ENCODE measurements at regions not wholly inside any gene's neighbourhood (a gene's known extent, or its start where the extent isn't known, plus 50 kb on each side); places are given as distances from the start of the nearest gene placed in this dataset.
"Not testable (repeated sequence)": the region's sequence is repeated elsewhere in the genome, so short reads cannot be mapped to it uniquely, and the experiment has no call there.

DNA sequence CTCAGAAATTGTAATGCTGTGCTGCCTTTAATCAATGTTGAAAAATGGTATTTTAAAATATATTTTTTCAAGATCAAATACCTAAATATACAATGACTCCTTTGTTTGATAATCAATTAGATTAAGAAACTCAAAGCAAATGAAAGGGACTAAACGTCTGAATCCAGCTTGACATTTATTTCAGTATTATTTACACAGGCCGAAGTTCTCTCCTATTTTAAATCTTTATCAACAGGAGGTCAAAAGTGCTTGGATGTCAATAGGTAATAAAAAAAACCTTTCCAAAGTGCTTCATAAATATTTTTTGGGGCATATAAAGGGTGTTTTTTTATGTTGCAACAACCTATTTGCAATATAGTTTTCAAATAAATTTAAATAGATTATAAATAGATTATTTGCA is 1201.7 kb upstream of the SLC39A10 start:
- no peak for DNase-seq

GRCh38 chr2:194452504-194452903 is 1204.5 kb upstream of the SLC39A10 start:
- DNase-seq: no peak

GRCh38 chr2:194445226-194445625 is 1211.8 kb upstream of the SLC39A10 start:
- no peak for DNase-seq

DNA sequence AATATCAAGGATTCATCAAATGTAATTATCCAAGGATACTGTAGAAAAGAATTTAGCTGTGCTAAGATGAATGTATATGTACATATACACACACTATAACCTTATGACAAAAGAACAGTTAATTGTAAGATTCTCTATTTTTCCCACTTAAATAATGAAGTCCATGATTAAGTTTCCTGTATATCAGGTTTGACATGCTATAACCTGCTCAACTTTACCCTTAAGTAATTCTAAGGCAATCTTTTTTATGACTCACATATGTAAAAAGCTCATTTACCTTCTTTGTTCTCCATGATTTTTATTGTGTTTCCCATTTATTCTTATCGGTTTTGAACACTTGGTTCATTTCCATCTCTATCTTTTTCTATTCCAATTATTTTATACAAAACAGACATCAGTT is 1213.1 kb upstream of the SLC39A10 start:
- DNase-seq: no peak

DNA sequence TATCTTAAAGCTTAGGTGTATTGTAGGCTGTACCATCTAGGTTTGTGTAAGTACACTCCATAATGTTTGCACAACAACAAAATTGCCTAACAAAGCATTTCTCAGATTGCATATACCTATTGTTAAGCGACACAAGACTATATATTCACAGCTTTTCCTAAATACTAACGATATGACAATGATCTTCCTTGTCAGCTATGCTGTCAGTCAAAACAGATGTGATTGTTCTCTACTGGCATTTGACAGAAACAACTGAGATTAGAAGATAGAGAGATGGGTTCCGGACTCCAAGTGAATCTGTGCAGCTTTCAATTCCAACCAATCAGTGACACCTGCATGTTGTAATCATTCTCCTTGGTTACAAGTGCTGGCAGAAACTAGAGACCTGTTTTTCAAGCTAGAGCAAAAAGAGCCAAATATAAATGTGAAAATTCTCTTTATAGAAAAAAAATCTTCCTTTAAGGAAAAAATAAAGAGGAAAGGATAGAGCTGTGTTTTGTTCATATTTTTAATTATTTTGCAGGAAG is 1232.3 kb upstream of the SLC39A10 start:
- no peak for DNase-seq

GRCh38 chr2:194411221-194411620 is 1245.8 kb upstream of the SLC39A10 start:
- no peak for DNase-seq

- DNase-seq: no peak
Observed at GRCh38 chr2:194395818-194396217, 1261.2 kb upstream of the SLC39A10 start.

GRCh38 chr2:194385376-194385775 is 1271.7 kb upstream of the SLC39A10 start:
- no peak for DNase-seq

DNA sequence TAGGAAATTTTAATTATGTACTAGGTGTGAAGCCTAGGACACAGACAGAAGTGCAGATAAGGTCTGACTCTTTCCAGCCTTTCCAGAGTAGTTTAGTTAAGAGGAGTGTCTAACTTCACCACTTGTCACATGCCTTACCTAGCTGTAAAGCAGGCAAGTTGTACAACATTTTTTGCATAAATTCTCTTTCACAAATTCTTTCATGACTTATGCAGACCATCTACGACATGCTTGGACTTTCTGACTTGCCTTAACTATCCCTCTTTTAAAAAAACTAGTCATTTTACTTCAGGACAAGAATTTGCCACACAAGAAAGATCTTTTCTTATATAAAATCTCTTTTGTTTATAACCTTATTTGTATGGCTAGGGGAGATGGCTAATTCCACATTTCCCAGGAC is 1273.6 kb upstream of the SLC39A10 start:
- no peak for DNase-seq

GRCh38 chr2:194382221-194382620 is 1274.8 kb upstream of the SLC39A10 start:
- DNase-seq: no peak

GRCh38 chr2:194380011-194380410 is 1277.0 kb upstream of the SLC39A10 start:
- no peak for DNase-seq

- not testable (repeated sequence) for DNase-seq
Observed at GRCh38 chr2:194367390-194367789, 1289.6 kb upstream of the SLC39A10 start.

DNA sequence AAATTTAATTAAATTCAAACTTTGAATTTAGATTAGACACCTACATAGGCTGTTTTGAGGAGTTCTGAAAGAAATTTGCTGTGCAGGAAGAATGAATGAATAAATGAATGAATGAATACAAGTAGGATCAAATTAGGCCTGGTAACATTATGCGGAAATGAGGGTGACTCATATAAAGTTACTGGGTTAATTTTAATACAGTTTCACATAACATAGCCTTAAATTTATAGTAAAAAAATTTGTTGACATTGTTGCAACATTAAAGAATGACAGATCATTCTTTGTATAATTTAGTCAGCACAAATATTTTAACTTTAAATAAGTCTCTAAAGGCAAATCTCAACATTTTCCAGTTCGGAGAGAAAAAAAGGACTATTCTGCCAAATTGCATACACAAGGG is 1293.1 kb upstream of the SLC39A10 start:
- no peak for DNase-seq

GRCh38 chr2:194363295-194363694 is 1293.7 kb upstream of the SLC39A10 start:
- no peak for DNase-seq

- no peak for DNase-seq
Observed at GRCh38 chr2:194352505-194352904, 1304.5 kb upstream of the SLC39A10 start.

GRCh38 chr2:194346193-194346592 is 1310.8 kb upstream of the SLC39A10 start:
- DNase-seq: no peak

GRCh38 chr2:194345347-194345746 is 1311.7 kb upstream of the SLC39A10 start:
- DNase-seq: no peak

GRCh38 chr2:194343167-194343566 is 1313.9 kb upstream of the SLC39A10 start:
- no peak for DNase-seq

GRCh38 chr2:194332799-194333490 is 1324.1 kb upstream of the SLC39A10 start:
- DNase-seq: no peak

GRCh38 chr2:194328456-194328855 is 1328.6 kb upstream of the SLC39A10 start:
- DNase-seq: no peak

DNA sequence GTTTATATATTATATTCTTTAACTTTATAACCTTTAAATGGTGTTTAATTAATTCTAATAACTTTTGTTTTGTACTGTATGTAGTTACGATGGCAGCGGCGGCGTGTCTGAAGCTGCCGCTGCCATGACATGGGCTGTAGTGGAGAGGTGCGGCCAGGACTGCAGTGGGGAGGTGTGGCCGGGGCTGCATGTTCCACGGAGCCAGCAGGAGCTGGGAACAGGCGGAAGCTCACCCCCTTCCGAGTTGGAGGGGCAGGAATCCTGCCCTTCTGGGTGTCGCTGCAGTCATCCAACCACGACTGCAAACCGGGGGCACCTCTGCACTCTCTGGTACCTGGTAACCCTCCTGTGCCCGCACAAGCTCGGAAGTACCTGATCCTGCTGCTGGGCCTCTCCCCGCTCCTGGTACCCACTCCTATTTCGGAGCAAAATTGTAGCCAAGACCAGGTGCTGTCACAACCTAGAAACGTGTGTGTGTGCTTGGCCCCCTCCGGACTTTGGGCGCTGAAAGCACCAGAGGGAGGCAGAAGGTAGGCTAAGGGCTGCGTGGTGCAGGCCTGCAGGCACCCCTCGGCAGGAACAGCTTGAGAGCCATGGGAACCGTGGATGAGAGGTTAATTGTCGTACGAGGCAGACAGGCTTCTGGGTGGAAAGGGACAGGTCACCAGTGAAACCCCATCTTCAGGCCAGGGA is 1329.7 kb upstream of the SLC39A10 start:
- no peak for DNase-seq

DNA sequence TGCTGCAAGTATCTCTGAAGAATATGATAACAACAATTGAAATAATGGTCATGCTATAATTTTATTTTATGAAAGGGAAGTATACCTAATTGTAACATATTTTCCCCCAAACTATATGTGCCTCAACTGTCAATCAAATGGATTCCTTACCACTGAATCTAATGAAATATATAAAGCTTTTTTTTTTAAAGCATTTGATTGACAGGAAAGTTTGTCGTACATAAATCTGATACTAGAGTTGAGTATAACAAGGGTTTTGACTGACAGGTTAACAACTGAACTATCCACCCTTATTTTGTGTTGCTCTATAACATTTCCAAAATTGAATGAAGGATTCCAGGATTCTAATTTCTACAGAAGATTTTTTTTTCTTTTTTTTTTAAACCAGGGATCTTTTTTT is 1333.3 kb upstream of the SLC39A10 start:
- DNase-seq: no peak

DNA sequence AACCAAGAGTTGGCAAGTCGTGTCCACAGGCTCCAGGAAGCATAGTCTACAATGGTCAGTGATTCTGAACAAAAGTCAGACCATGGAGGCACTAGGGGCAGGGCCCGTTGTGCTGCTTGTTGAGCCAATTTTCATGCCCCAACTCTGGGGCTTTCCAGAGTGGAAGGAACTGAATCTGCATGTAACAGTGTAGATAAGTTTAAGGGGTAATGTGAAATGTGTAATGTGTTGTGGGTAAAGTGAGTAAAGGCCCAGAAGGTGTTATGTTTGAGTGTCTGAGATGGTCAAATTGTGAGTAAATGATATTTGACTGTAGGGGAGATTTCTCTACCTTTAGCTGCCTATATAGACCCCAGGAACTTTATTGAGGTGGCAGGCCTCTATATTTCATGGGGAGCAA is 1336.5 kb upstream of the SLC39A10 start:
- DNase-seq: no peak

DNA sequence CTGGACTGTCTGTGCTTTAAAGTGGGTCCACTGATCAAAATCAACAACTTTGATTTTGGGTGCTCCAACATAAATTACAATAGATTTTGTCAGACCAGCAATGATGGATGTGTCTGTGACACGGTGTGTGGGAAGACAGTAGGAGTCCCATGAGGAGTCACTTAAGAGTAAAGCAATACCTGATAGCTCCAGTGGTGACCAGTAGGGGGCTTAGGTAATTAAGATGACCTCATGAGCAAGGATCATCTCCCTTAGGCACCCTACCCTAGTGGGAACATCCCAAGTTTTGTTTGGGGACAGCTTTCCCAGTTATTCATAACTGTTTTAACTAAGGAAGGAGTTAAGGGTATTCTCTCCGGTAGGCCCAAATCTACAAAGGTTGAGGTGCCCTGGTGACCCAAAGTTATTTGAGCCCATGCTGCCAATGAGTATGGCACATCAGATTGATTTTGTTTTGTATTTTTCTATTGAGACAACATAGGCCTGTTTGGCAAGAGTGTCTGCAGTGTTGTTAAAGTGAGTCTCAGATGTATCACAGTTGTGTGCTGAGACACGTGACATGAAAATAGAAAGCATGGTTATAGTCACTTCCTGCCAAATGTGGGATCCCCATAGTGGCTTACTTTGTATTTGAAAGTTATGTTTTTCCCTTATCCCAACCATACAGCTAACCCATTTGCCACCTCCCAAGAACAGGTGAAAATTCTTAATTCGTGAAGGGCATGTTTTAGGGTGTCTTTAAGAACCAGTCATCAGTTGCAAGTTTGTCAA is 1337.6 kb upstream of the SLC39A10 start:
- no peak for DNase-seq

Data from SHP77 (cell line).